ENCODE measurements at regions not wholly inside any gene's neighbourhood (a gene's known extent, or its start where the extent isn't known, plus 50 kb on each side); places are given as distances from the start of the nearest gene placed in this dataset.

DNA sequence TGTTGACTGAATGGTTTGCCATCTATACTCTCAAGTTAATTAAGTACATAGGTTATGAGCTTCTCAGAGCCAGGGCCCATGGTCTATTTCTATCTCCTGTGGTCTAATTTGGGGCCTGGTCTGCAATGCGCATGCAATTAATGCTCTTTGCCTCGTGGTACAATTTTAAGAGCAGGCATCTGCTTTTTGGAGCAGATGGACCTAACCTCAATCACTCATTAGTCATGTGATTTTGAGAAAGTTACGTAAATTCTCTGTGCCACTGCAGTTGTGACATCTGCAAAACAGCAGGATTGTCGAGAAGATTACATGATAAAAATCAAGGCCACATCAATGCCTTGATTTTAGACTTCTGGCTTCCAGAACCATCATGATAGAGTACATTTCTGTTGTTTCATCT is 543.7 kb upstream of the ADAMTS9 start:
- DNase-seq: no peak

- no peak for DNase-seq
Measured at GRCh38 chr3:65230261-65231139, 542.7 kb upstream of the ADAMTS9 start.

DNA sequence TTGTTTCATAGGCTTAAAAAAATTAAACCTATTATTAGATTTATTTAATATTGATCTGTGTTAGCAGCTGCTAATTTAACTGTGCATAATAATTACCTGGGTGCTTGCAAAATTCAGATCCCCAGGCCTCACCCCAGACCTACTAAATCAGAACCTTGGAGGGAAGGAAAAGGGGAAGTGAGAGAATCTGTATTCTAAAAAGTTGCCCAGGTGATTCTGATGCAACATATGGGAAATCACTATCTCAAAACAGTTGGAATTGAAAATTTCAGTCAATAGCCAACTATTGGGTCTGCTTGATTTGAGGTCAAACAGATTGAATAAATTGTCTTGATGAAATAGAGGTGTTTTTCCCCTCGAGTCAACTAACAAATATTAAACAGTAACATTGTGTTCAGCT is 538.5 kb upstream of the ADAMTS9 start:
- no peak for DNase-seq

DNA sequence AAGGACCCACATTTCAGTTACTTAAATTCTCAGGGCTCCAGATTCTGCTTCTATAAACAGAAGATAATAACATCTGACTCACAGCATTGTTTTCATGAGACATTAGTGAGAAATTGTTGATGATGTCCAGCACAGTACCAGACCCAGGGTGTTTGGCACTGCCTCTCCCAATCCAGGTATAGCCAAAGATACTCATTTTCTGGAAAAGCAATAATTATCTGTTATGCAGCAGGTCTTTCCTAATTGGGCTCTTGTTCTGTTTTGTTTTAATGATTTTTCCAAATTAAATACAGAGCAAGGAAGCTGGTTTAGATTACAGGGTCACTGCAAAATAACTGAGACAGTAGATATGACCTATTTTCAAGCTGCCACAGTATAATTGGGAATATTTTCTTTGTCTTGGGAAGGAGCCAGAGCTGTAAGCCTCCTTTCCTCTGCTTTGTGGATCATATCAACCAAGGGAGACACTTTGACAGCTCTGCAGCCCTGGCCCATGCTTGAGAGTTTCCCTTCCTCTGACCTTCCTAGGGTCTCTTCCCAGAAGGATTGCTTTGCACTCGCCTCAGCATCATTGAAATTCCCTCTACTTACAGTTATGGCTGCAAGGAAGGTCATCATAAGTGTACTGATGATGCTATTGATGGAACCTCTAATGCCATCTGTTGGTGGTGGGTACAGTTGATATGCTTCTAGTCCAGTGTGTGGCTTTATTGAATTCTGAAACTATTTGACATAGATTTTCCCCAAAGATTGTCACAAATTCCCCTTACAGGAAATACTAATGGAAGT is 522.4 kb upstream of the ADAMTS9 start:
- no peak for DNase-seq

- no peak for DNase-seq
Measured at GRCh38 chr3:65202395-65202794, 514.6 kb upstream of the ADAMTS9 start.

DNA sequence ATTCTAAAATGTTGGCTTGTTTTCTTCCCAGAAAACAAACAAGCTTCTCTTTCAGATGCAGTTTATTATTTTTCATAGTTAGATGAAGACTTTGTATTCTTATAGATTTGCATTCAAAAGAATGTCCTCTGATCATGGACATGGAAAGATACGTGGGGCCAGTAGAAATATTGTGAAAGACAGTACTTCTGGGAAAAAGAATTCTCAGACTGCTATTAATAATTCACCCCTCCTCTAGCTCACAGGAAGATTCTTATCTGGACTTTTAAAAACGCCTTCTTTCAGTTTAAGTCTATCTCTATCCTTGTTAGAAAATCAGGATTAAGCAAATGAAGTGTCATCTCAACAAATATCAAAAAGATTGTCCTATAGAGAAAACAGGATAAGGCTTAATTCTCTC is 514.1 kb upstream of the ADAMTS9 start:
- DNase-seq: no peak

- no peak for DNase-seq
Measured at GRCh38 chr3:65200310-65200970, 512.6 kb upstream of the ADAMTS9 start.

DNA sequence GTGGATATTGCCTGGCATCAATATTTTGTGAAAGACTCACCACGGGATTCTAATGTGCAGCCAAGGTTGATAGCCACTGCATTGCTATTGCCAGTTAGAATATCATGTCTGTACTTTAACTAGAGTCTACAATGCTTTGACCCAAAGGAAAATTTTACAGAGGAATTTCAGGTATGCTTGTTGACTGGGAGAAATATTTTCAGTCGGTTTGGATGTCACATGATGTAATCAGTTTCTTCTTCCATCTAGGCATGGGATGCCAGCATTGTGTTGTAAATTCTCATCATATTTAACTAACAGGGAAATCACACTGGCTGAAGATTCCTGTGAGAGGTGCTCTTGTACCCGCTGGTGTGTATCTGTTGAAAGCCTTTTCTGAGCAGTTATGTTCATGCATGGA is 508.9 kb upstream of the ADAMTS9 start:
- no peak for DNase-seq

DNA sequence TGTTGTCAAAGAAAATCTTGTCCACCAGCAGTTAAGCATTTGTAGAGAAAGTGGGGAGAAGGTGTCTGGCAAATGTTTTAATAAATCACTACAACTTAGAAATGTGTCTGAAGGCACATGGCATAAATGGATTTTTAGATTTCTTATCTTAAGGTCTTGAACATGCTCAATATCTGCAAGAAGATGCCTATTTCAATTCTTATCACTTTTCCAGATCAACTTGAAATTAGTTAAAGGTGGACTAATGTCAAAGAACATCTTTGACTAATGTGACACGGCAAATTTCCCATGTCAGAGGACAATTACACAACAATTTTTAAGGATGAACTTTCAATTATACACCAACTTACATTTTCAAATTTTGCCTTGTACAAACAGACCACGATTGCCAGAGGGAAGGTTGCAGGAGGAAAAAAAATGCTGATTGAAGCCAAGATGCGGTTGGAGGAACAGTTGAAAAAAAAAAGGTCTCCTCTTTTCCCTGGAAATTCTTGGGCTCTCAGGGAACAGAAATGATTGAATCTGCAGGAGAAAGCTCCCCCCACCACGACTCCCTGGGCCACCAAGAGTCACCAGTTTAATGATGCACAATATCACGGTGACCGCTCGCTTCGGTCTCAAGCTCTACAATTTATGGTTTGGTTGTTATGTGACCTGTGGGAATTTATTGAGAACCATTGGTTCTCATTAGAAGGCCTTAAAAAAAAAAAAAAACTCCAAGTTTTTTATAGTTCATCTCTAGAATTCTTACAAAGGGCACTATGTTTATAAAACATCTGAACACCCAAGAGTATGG is 507.6 kb upstream of the ADAMTS9 start:
- no peak for DNase-seq

- DNase-seq: no peak
Measured at GRCh38 chr3:65194744-65195143, 506.9 kb upstream of the ADAMTS9 start.

DNA sequence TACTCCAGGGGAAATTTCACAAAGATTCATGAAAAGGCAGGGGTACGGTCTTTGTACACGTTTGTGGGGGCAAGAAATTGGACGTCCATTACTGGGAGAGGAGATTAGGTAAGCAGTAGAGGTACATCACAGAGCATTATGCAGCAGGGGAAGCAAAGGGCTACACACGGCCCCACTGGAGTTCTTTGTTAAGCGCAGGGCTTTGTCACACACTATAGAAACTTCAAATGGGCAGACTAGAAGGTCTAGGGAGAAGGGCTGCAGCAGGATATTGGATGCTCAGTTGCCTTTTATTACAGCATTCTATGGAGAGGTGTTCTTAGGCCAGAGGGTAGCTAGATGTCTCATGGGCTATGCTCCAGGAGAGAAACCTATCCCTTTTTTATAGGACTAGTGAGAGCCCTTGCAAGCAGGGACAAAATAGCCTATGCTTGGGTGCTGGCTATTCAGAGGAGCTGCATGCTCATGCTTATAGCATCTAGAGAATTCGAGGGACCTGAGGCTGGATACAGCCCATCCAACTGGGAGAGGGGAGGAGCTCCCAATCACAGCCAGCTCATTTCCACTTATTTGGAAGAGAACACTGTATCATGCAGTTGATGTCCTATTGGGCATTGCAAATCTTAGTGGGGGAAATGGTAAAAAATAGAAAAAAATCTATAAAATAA is 506.4 kb upstream of the ADAMTS9 start:
- no peak for DNase-seq

GRCh38 chr3:65193531-65193930 is 505.7 kb upstream of the ADAMTS9 start:
- no peak for DNase-seq

GRCh38 chr3:65190111-65190510 is 502.3 kb upstream of the ADAMTS9 start:
- DNase-seq: no peak

DNA sequence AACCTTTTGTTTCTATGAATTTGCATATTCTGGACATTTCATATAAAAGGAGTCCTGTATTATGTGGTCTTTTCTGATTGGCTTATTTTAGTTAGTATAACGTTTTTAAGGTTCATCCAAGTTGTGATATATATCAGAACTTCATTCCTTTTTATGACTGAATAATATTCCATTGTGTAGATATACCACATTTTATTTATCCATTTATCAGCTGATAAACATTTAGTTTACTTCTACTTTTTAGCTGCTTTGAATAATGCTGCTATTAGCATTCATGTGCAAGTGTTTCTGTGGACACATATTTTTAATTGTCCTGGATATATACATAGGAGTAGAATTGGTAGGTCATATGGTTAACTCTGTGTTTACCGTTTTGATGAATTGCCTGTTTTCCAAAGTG is 498.5 kb upstream of the ADAMTS9 start:
- DNase-seq: no peak

GRCh38 chr3:65182682-65183081 is 494.9 kb upstream of the ADAMTS9 start:
- DNase-seq: no peak

DNA sequence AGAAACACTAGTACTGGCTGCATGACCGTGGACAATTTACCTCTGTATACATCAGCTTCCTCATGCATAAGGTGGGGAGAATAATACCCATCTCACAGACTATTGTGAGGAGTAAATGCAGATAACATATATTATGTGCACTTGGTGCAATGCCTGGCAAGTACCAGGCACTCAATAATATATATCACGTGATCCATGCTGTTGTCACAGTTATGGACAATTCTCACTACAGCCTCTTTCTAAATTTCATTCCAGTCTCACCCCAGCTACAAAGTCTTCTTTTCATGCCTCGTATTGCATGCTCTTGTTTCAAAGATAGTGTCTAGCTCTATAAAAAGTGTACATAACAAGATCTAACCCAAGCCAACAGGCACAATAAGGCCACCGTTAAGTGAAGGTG is 494.3 kb upstream of the ADAMTS9 start:
- DNase-seq: no peak

DNA sequence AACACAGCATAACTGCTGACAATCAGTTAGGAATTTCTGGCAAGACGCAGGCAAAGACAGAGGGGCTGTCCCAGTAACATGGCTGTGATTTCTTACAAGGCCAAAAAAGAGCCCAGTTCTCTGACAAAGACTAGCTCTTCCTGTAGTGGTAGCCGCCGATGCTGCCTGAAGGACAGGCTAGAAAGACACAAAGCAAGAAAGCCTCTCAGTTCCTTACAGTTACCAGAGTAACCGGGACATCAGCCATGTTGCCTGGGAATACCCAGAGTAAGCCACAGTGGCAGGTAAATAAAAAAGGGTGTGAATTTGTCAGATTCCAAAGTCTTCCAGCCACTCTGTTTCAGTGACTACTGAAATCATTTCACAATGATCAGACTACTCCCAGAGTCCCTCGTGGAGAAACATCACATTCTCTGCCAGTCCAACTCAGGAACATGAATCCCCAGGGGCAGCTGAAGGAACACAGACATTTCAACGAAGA is 493.6 kb upstream of the ADAMTS9 start:
- DNase-seq: no peak

- DNase-seq: no peak
Measured at GRCh38 chr3:65178703-65179102, 490.9 kb upstream of the ADAMTS9 start.

GRCh38 chr3:65177960-65178376 is 490.2 kb upstream of the ADAMTS9 start:
- no peak for DNase-seq

GRCh38 chr3:65174713-65175112 is 486.9 kb upstream of the ADAMTS9 start:
- DNase-seq: no peak

DNA sequence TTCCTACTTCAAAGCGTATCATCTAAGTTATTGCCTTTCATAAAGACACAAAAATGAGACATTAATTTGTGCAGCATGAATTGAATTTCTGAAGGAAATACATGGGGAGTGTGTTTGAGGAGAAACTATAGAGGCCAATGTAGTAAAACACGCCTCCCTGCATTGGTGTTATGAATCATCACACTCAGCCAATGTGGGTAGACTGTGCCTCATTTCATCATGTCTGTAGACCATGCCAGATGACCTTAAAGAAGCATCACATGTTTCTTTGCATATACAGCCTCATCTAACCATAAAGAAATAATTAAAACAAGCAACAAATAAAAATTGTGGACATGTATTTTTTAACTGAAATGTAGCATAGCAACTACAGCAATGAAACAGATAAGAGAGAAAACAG is 486.0 kb upstream of the ADAMTS9 start:
- DNase-seq: no peak

- no peak for DNase-seq
Measured at GRCh38 chr3:65172209-65172608, 484.4 kb upstream of the ADAMTS9 start.
